ENCODE measurements at regions not wholly inside any gene's neighbourhood (a gene's known extent, or its start where the extent isn't known, plus 50 kb on each side); places are given as distances from the start of the nearest gene placed in this dataset.

GRCh38 chr1:73953586-73953985, 244.4 kb downstream of the LRRIQ3 start:
- no peaks in the 10 kb centered on the region for H4K20me1 ChIP-seq (ENCODE audit: insufficient read depth, low read length)
- H3K9ac ChIP-seq (ENCODE audit: insufficient read depth, low read length, poor library complexity, severe bottlenecking): no peak overlapping the region
- H3K27ac ChIP-seq (ENCODE audit: low read depth in 1 of 2, low read length in 2 of 2): no peak overlapping the region
- no peaks in the 10 kb centered on the region for H3K4me1 Mint-ChIP-seq
- 100% methylated on average over 1 of the region's 4 CpGs for WGBS (ENCODE audit: insufficient coverage)
- no peak overlapping the region for H3K4me3 ChIP-seq (replicated peaks in 1 of 3; ENCODE audit: low read depth in 2 of 3, low read length in 3 of 3)
- no peaks in the 10 kb centered on the region for H3K79me2 ChIP-seq (ENCODE audit: insufficient read depth, low read length)
- DNase-seq: no peak
- H3K9me3 Mint-ChIP-seq: peaks cover 2 to 16% (median 3%) of the 10 kb centered on the region in 7 donors
- TF ChIP-seq CTCF (IDR thresholded peaks at IDR 0.05): no peak
- H3K9me3 ChIP-seq (replicated peaks in 1 of 2; ENCODE audit: control insufficient read depth in 1 of 2, insufficient read depth in 1 of 2, low read length in 2 of 2): peaks cover 4 to 13% of the 10 kb centered on the region in 2 donors
- no peaks in the 10 kb centered on the region for H3K36me3 Mint-ChIP-seq
- H3K36me3 ChIP-seq (replicated peaks in 1 of 2; ENCODE audit: control insufficient read depth in 1 of 2, insufficient read depth in 2 of 2, low read length in 2 of 2): no peaks in the 10 kb centered on the region
- no peaks in the 10 kb centered on the region for H3K27me3 Mint-ChIP-seq (ENCODE audit: low read depth in 3 of 3)
- H2AFZ ChIP-seq (ENCODE audit: insufficient read depth, low read depth, low read length, poor library complexity, severe bottlenecking): no peak overlapping the region
- H3K4me1 ChIP-seq (ENCODE audit: control insufficient read depth in 1 of 2, insufficient read depth in 2 of 2, low read length in 2 of 2): no peaks in the 10 kb centered on the region
- no peaks in the 10 kb centered on the region for H3K27me3 ChIP-seq (ENCODE audit: control insufficient read depth in 2 of 2, insufficient read depth in 2 of 2, low read length in 2 of 2)
- no peak overlapping the region for H3K27ac Mint-ChIP-seq
- H3K4me3 Mint-ChIP-seq: no peak overlapping the region
- no peak overlapping the region for H3K4me2 ChIP-seq (replicated peaks; ENCODE audit: extremely low read depth, low read length, poor library complexity, severe bottlenecking)
- intact Hi-C loops (cut with micrococcal nuclease): no loop called here

- WGBS (ENCODE audit: insufficient coverage): 83% methylated on average over 1 of the region's 5 CpGs
- Mint-ChIP-seq H3K36me3 (no peaks in the 10 kb centered on the region), H3K9me3 (peaks cover 2 to 16% (median 3%) of the 10 kb centered on the region in 7 donors), H3K27ac (no peak overlapping the region), H3K4me1 (no peaks in the 10 kb centered on the region), H3K4me3 (no peak overlapping the region), H3K27me3 (ENCODE audit: low read depth in 3 of 3) (no peaks in the 10 kb centered on the region)
- H3K36me3 ChIP-seq (replicated peaks in 1 of 2; ENCODE audit: control insufficient read depth in 1 of 2, insufficient read depth in 2 of 2, low read length in 2 of 2): no peaks in the 10 kb centered on the region
- H3K9me3 ChIP-seq (replicated peaks in 1 of 2; ENCODE audit: control insufficient read depth in 1 of 2, insufficient read depth in 1 of 2, low read length in 2 of 2): peaks cover 4 to 13% of the 10 kb centered on the region in 2 donors
- no peaks in the 10 kb centered on the region for H3K27me3 ChIP-seq (ENCODE audit: control insufficient read depth in 2 of 2, insufficient read depth in 2 of 2, low read length in 2 of 2)
- no peak overlapping the region for H2AFZ ChIP-seq (ENCODE audit: insufficient read depth, low read depth, low read length, poor library complexity, severe bottlenecking)
- intact Hi-C loops (cut with micrococcal nuclease): no loop called here
- no peaks in the 10 kb centered on the region for H3K4me1 ChIP-seq (ENCODE audit: control insufficient read depth in 1 of 2, insufficient read depth in 2 of 2, low read length in 2 of 2)
- H3K9ac ChIP-seq (ENCODE audit: insufficient read depth, low read length, poor library complexity, severe bottlenecking): no peak overlapping the region
- H3K4me2 ChIP-seq (replicated peaks; ENCODE audit: extremely low read depth, low read length, poor library complexity, severe bottlenecking): no peak overlapping the region
- H3K4me3 ChIP-seq (replicated peaks in 1 of 3; ENCODE audit: low read depth in 2 of 3, low read length in 3 of 3): no peak overlapping the region
- no peak for DNase-seq
- H4K20me1 ChIP-seq (ENCODE audit: insufficient read depth, low read length): no peaks in the 10 kb centered on the region
- no peak for TF ChIP-seq CTCF (IDR thresholded peaks at IDR 0.05)
- no peak overlapping the region for H3K27ac ChIP-seq (ENCODE audit: low read depth in 1 of 2, low read length in 2 of 2)
- no peaks in the 10 kb centered on the region for H3K79me2 ChIP-seq (ENCODE audit: insufficient read depth, low read length)
Observed at GRCh38 chr1:73953186-73953585, 244.8 kb downstream of the LRRIQ3 start.
